HG02623 (cell line): ENCODE measurements at regions not wholly inside any gene's neighbourhood (a gene's known extent, or its start where the extent isn't known, plus 50 kb on each side); places are given as distances from the start of the nearest gene placed in this dataset.
"Not testable (repeated sequence)": the region's sequence is repeated elsewhere in the genome, so short reads cannot be mapped to it uniquely, and the experiment has no call there.

Experiments
- ATAC-seq: cut with Tn5 transposase; IDR thresholded peaks from one replicate; pipeline ENCODE4 v1.9.1; 2021; ENCODE audit warnings: moderate library complexity; ENCODE audit not compliant: unreplicated experiment

- no peak for ATAC-seq
These were observed 71.1 kb downstream of the FAM50B start for GRCh38 chr6:3920321-3920720.

GRCh38 chr6:3921663-3922062 lies 72.5 kb downstream of the FAM50B start:
- ATAC-seq = no peak

GRCh38 chr6:3922619-3923018 lies 73.4 kb downstream of the FAM50B start:
- not testable (repeated sequence) for ATAC-seq

GRCh38 chr6:3925223-3926149 lies 76.3 kb downstream of the FAM50B start:
- ATAC-seq = not testable (repeated sequence)

- ATAC-seq = no peak
These were observed 76.9 kb downstream of the FAM50B start for GRCh38 chr6:3926150-3926482.

- ATAC-seq = no peak
These were observed 78.9 kb downstream of the FAM50B start for GRCh38 chr6:3928111-3928510.

- no peak for ATAC-seq
These were observed 80.2 kb downstream of the FAM50B start for GRCh38 chr6:3929281-3929798.

- no peak for ATAC-seq
These were observed 88.3 kb downstream of the FAM50B start for GRCh38 chr6:3937438-3937837.

- no peak for ATAC-seq
These were observed 89.7 kb downstream of the FAM50B start for GRCh38 chr6:3938715-3939367.

GRCh38 chr6:3939368-3939958 lies 90.3 kb downstream of the FAM50B start:
- ATAC-seq = no peak

GRCh38 chr6:3939964-3940363 lies 90.8 kb downstream of the FAM50B start:
- ATAC-seq = no peak

- no peak for ATAC-seq
These were observed 91.5 kb downstream of the FAM50B start for GRCh38 chr6:3940703-3941102.

- no peak for ATAC-seq
These were observed 94.2 kb downstream of the FAM50B start for GRCh38 chr6:3943331-3943765.

- no peak for ATAC-seq
These were observed 95.1 kb downstream of the FAM50B start for GRCh38 chr6:3944246-3944645.

- no peak for ATAC-seq
These were observed 97.6 kb downstream of the FAM50B start for GRCh38 chr6:3946778-3947177.

GRCh38 chr6:3948866-3949265 lies 99.7 kb downstream of the FAM50B start:
- no peak for ATAC-seq

GRCh38 chr6:3949521-3949920 lies 100.3 kb downstream of the FAM50B start:
- ATAC-seq = no peak

- ATAC-seq = no peak
These were observed 106.9 kb downstream of the FAM50B start for GRCh38 chr6:3956054-3956453.

- no peak for ATAC-seq
These were observed 108.1 kb downstream of the FAM50B start for GRCh38 chr6:3957321-3957720.

GRCh38 chr6:3958255-3958654 lies 109.1 kb downstream of the FAM50B start:
- ATAC-seq = no peak

GRCh38 chr6:3959385-3959784 lies 110.2 kb downstream of the FAM50B start:
- ATAC-seq = no peak
